Gastrocnemius medialis (tissue), 4 donors: ENCODE measurements at regions not wholly inside any gene's neighbourhood (a gene's known extent, or its start where the extent isn't known, plus 50 kb on each side); places are given as distances from the start of the nearest gene placed in this dataset.

Experiments used
- CTCF ChIP-seq, 5 experiments: fragments of 450-650 bp in 3 of 5; fragments of 200-600 bp in 2 of 5; sonication (generic) in 2 of 5; IDR thresholded peaks in 4 of 5; conservative IDR thresholded peaks in 1 of 5; 1 replicate in 4 of 5; 2 replicates in 1 of 5; pipeline ENCODE4 v1.5.1; 2016 to 2019; ENCODE audit warnings: antibody characterized with exemption in 5 of 5, mild to moderate bottlenecking in 3 of 5, moderate library complexity in 3 of 5
- POLR2A ChIP-seq, 2 donors: fragments of 450-650 bp; IDR thresholded peaks; one replicate each; pipeline ENCODE4 v1.6.1; 2017; ENCODE audit warnings: antibody characterized with exemption in 2 of 2, mild to moderate bottlenecking in 2 of 2, moderate library complexity in 2 of 2

- TF ChIP-seq CTCF (IDR thresholded peaks at IDR 0.05 in 4 of 5, conservative IDR thresholded peaks at IDR 0.05 in 1 of 5) (no peak), POLR2A (IDR thresholded peaks at IDR 0.05) (no peak)
Measured at GRCh38 chr5:39485079-39485478, 60.3 kb upstream of the DAB2 start.
